BE2C (cell line): ENCODE measurements at regions not wholly inside any gene's neighbourhood (a gene's known extent, or its start where the extent isn't known, plus 50 kb on each side); places are given as distances from the start of the nearest gene placed in this dataset.
"Not testable (repeated sequence)": the region's sequence is repeated elsewhere in the genome, so short reads cannot be mapped to it uniquely, and the experiment has no call there.

ENCODE experiments used
- DNase-seq: peaks from one replicate; pipeline ENCODE4 v3.0.0-alpha.2; 2020
- H3K27me3 ChIP-seq: fragments of 250-450 bp; sonication (Bioruptor Pico); 2 replicates; pipeline ENCODE4 v1.5.1; 2020; ENCODE audit warnings: mild to moderate bottlenecking
- H3K36me3 ChIP-seq: fragments of 250-450 bp; sonication (Bioruptor Pico); 2 replicates; pipeline ENCODE4 v1.5.1; 2020; ENCODE audit warnings: mild to moderate bottlenecking
- H3K4me1 ChIP-seq: fragments of 250-450 bp; sonication (Bioruptor Pico); 2 replicates; pipeline ENCODE4 v1.5.1; 2020
- H3K4me3 ChIP-seq: 2 replicates; pipeline ENCODE4 v1.5.1; 2011; ENCODE audit warnings: low read depth, low read length
- H3K9me3 ChIP-seq: fragments of 250-450 bp; sonication (Bioruptor Pico); 2 replicates; pipeline ENCODE4 v1.5.1; 2020
- CTCF ChIP-seq: IDR thresholded peaks from 2 replicates; pipeline ENCODE4 v1.5.1; 2012; ENCODE audit warnings: mild to moderate bottlenecking, low read depth, low read length

GRCh38 chr10:52387744-52388143 lies 73.7 kb downstream of the DKK1 start:
- no peaks in the 10 kb centered on the region for H3K9me3 ChIP-seq
- peaks cover 2% of the 10 kb centered on the region; the same call in 1 of the 2 replicates for H3K4me1 ChIP-seq
- no peaks in the 10 kb centered on the region for H3K36me3 ChIP-seq
- no peak overlapping the region for H3K4me3 ChIP-seq
- no peak for TF ChIP-seq CTCF
- DNase-seq = no peak
- no peaks in the 10 kb centered on the region for H3K27me3 ChIP-seq

- no peaks in the 10 kb centered on the region for H3K4me1 ChIP-seq
- H3K4me3 ChIP-seq = no peak overlapping the region
- TF ChIP-seq CTCF = no peak
- DNase-seq = no peak
- no peaks in the 10 kb centered on the region for H3K27me3 ChIP-seq
- H3K9me3 ChIP-seq = no peaks in the 10 kb centered on the region
- H3K36me3 ChIP-seq = no peaks in the 10 kb centered on the region
Measured at GRCh38 chr10:52390388-52390787, 76.3 kb downstream of the DKK1 start.

- Histone ChIP-seq H3K4me1 (no peaks in the 10 kb centered on the region), H3K27me3 (no peaks in the 10 kb centered on the region), H3K4me3 (no peak overlapping the region), H3K9me3 (no peaks in the 10 kb centered on the region), H3K36me3 (no peaks in the 10 kb centered on the region)
- no peak for DNase-seq
- TF ChIP-seq CTCF = no peak
Measured at GRCh38 chr10:52391927-52392602, 78.0 kb downstream of the DKK1 start.

- Histone ChIP-seq H3K4me3 (no peak overlapping the region), H3K36me3 (no peaks in the 10 kb centered on the region), H3K27me3 (no peaks in the 10 kb centered on the region), H3K4me1 (no peaks in the 10 kb centered on the region), H3K9me3 (no peaks in the 10 kb centered on the region)
- no peak for TF ChIP-seq CTCF
- no peak for DNase-seq
Measured at GRCh38 chr10:52394246-52394645, 80.2 kb downstream of the DKK1 start.

- H3K9me3 ChIP-seq = no peaks in the 10 kb centered on the region
- no peaks in the 10 kb centered on the region for H3K4me1 ChIP-seq
- no peaks in the 10 kb centered on the region for H3K36me3 ChIP-seq
- no peak overlapping the region for H3K4me3 ChIP-seq
- H3K27me3 ChIP-seq = no peaks in the 10 kb centered on the region
- TF ChIP-seq CTCF = no peak
- no peak for DNase-seq
Measured at GRCh38 chr10:52400562-52400961, 86.5 kb downstream of the DKK1 start.

- not testable (repeated sequence) for H3K9me3 ChIP-seq, H3K27me3 ChIP-seq, H3K36me3 ChIP-seq, H3K4me1 ChIP-seq, H3K4me3 ChIP-seq, DNase-seq
Measured at GRCh38 chr10:52403801-52404200, 89.7 kb downstream of the DKK1 start.

- Histone ChIP-seq H3K4me1 (no peaks in the 10 kb centered on the region), H3K9me3 (no peaks in the 10 kb centered on the region), H3K36me3 (no peaks in the 10 kb centered on the region), H3K27me3 (no peaks in the 10 kb centered on the region), H3K4me3 (no peak overlapping the region)
- no peak for DNase-seq
- no peak for TF ChIP-seq CTCF
Measured at GRCh38 chr10:52409195-52409594, 95.1 kb downstream of the DKK1 start.
